Adrenal gland (tissue), 9 donors: ENCODE measurements at regions not wholly inside any gene's neighbourhood (a gene's known extent, or its start where the extent isn't known, plus 50 kb on each side); places are given as distances from the start of the nearest gene placed in this dataset.

Experiments used
- DNase-seq, 7 donors: peaks; one replicate each; pipeline ENCODE4 v3.0.0-alpha.2; 2019 to 2020
- H3K27ac ChIP-seq, 5 donors: fragments of 200-600 bp; sonication (generic) in 4 of 5; 1 replicate in 3 of 5; 2 replicates in 2 of 5; pipeline versions ENCODE4 v1.5.1 to v1.8.0; 2016 to 2020; ENCODE audit warnings: mild to moderate bottlenecking in 1 of 5
- H3K27me3 ChIP-seq: fragments of 200-600 bp; 2 replicates; pipeline ENCODE4 v1.8.0; 2021
- H3K36me3 ChIP-seq, 2 donors: fragments of 200-600 bp; replicated peaks in 1 of 2; 1 replicate in 1 of 2; 2 replicates in 1 of 2; pipeline versions ENCODE4 v1.5.1 to v1.8.0; 2018 to 2022
- H3K4me1 ChIP-seq, 2 donors: fragments of 200-600 bp; replicated peaks in 1 of 2; 1 replicate in 1 of 2; 2 replicates in 1 of 2; pipeline versions ENCODE4 v1.5.1 to v1.8.0; 2018 to 2021
- H3K4me3 ChIP-seq, 4 donors: fragments of 200-600 bp; sonication (generic) in 3 of 4; one replicate each; pipeline ENCODE4 v1.5.1; 2016 to 2018
- H3K9me3 ChIP-seq, 3 donors: fragments of 200-600 bp; sonication (generic) in 1 of 3; replicated peaks in 1 of 3; 1 replicate in 2 of 3; 2 replicates in 1 of 3; pipeline versions ENCODE4 v1.5.1 to v1.8.0; 2016 to 2021
- CTCF ChIP-seq, 6 experiments: fragments of 450-650 bp in 4 of 6; fragments of 200-600 bp in 2 of 6; sonication (generic) in 1 of 6; IDR thresholded peaks; 1 replicate in 5 of 6; 2 replicates in 1 of 6; pipeline versions ENCODE4 v1.5.1 to v1.8.0; 2016 to 2021; ENCODE audit warnings: antibody characterized with exemption in 6 of 6, mild to moderate bottlenecking in 2 of 6, moderate library complexity in 1 of 6
- POLR2A ChIP-seq, 2 donors: fragments of 450-650 bp; IDR thresholded peaks; one replicate each; pipeline ENCODE4 v1.6.1; 2017; ENCODE audit warnings: antibody characterized with exemption in 2 of 2, mild to moderate bottlenecking in 2 of 2, moderate library complexity in 1 of 2
- WGBS, 4 donors: extraction: QIAGEN DNeasy Blood & Tissue Kit in 2 of 4; methylation state at CpG; one replicate each; pipeline versions ENCODE4 v1.1.5 to v1.1.7; 2013 to 2017; 5-methylcytosine and 5-hydroxymethylcytosine counted together
- intact Hi-C, 2 donors: fragments of 100-400 bp; cut with DNase I; formaldehyde crosslinking; loops; one replicate each; pipeline versions ENCODE4 v1.14.1 to v1.15.0; 2022 to 2023
- donor health status: healthy with polysubstance abuse.
- donor health status: Bipolar disorder and iron deficiency.
- donor health status: DM: yes; HTN: yes; CAD: no.
- donor health status: DM: no; HTN: no; CAD: no.
- donor health status: DM: no; HTN: no; CAD: no.

DNA sequence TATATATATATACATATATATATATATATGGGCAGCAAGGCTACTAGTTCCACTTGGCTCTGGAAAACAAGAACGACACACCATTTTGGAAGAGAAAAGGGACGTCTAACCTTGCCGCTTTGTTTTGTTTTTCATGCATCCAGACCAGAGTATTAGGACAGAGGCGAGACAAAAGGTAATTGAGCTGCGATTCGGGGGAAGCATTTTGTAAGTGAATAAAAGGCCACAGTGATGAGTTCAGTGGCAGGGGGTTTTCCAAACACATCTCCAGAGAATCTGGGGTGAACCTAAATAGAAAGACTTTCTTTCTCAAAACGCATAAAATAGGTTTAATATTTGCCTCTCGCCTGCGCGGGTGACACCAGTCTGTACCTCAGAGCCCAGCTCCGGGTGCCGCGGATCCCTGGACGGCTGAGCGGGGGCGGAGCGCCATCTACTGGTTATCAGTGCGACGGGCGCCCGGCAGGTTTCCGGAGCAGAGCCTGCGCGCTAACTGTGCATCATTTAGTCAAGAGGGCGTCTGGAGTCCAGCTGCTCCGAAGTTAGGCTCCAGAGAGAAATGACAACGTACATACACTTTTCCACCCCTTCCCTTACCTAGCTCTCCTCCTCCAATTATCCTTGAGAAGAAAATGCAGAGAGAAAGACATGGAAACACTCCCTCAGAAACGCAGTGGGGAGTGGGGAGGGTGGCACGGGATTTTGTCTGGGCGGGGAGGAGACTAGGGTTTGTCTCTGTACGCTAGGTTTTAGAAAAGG, 262.3 kb downstream of the TBC1D4 start:
- Histone ChIP-seq H3K27me3 (peaks cover 4% of the 10 kb centered on the region), H3K36me3 (no peaks in the 10 kb centered on the region), H3K4me3 (peak overlapping the region in 1 of 4 donors; percentile 5), H3K27ac (no peak overlapping the region), H3K9me3 (no peaks in the 10 kb centered on the region), H3K4me1 (no peaks in the 10 kb centered on the region)
- 7 to 10% (median 9%) methylated on average over 25 to 31 of the region's 31 CpGs for WGBS, 4 donors
- TF ChIP-seq POLR2A (IDR thresholded peaks at IDR 0.05) (no peak), CTCF (IDR thresholded peaks at IDR 0.05) (peak; percentile 87 to 98 (median 94))
- intact Hi-C loops = loop anchor here in 1 of 2 donors (5.0 to 10.0 kb wide), 2 partner anchors 1382 to 1465 kb away; no protein-coding TSS in a partner anchor
- peak; percentile 69 to 88 (median 83) for DNase-seq

DNA sequence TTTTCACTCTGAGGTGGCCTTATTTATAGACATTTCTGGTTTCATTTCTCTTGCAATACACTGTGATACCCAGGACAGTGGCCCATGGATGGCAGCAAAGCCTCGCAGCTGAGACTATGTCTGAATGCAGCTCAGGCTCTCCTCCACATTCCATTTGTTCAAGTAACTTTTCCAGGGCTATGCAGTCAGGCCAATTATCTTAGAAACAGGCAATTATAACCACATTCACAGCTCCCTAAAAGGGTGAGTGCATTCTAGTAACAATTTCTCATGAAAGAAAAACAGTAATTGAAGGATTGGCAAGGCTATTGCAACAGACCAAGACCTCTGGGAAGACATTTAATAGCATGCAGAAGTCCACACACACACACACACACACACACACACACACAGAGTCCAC, 264.0 kb downstream of the TBC1D4 start:
- Histone ChIP-seq H3K4me3 (no peak overlapping the region), H3K4me1 (no peaks in the 10 kb centered on the region), H3K27ac (no peak overlapping the region), H3K27me3 (peaks cover 4% of the 10 kb centered on the region), H3K36me3 (no peaks in the 10 kb centered on the region), H3K9me3 (no peaks in the 10 kb centered on the region)
- no peak for DNase-seq
- WGBS, 4 donors = 0 to 75% (median 45%) methylated on average over 1 of the region's 1 CpG
- intact Hi-C loops = no loop called here
- TF ChIP-seq POLR2A (IDR thresholded peaks at IDR 0.05) = no peak
- TF ChIP-seq CTCF (IDR thresholded peaks at IDR 0.05) = no peak

DNA sequence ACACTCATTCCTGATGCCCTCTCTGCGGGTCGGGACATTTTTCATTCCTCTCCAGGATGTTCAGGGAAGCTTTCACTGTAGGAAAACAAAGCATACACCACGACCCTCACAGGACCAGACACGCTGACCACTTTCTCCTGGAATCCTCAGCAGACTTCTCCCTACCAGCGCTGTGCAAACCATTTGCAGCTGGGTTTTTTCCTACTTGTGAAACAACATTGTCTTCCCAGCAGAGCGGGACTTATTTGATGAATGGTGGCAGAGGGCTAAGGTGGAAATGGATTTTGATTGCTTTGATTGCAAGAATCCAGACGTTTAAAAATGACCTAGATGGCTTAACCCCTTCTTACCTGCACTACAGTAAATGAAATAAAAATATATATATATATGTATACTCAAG, 265.9 kb downstream of the TBC1D4 start:
- peaks cover 4% of the 10 kb centered on the region for H3K27me3 ChIP-seq
- H3K9me3 ChIP-seq = no peaks in the 10 kb centered on the region
- H3K27ac ChIP-seq = no peak overlapping the region
- no peaks in the 10 kb centered on the region for H3K36me3 ChIP-seq
- DNase-seq = no peak
- intact Hi-C loops = no loop called here
- no peaks in the 10 kb centered on the region for H3K4me1 ChIP-seq
- WGBS, 4 donors = 13 to 24% (median 21%) methylated on average over 7 of the region's 7 CpGs
- H3K4me3 ChIP-seq = no peak overlapping the region
- TF ChIP-seq CTCF (IDR thresholded peaks at IDR 0.05) (no peak), POLR2A (IDR thresholded peaks at IDR 0.05) (no peak)

DNA sequence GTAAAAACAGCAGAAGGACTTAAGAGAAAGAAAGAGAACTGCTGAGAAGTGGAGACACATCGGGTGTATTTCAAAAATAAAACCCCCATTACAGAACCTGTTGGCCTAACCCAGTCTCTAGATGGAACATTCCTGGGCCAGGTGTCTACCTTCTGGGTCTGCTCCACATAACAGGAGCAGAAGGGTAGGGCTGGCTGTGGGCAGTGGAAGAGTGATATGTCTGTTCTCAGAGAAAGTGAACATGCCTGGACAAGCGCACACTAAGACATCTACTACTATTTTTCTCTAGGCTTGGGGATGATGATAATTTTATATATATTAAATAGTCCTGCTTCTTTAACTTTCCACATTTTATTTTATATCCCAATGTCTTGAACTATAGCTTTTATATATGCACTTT, 267.1 kb downstream of the TBC1D4 start:
- Histone ChIP-seq H3K4me3 (no peak overlapping the region), H3K9me3 (no peaks in the 10 kb centered on the region), H3K36me3 (no peaks in the 10 kb centered on the region), H3K4me1 (no peaks in the 10 kb centered on the region), H3K27me3 (no peaks in the 10 kb centered on the region), H3K27ac (no peak overlapping the region)
- DNase-seq = no peak
- TF ChIP-seq POLR2A (IDR thresholded peaks at IDR 0.05) = no peak
- TF ChIP-seq CTCF (IDR thresholded peaks at IDR 0.05) = no peak
- 89 to 96% (median 92%) methylated on average over 2 of the region's 2 CpGs for WGBS, 4 donors
- intact Hi-C loops = no loop called here
